ENCODE measurements at regions not wholly inside any gene's neighbourhood (a gene's known extent, or its start where the extent isn't known, plus 50 kb on each side); places are given as distances from the start of the nearest gene placed in this dataset.
A peak's percentile ranks its signal among the peaks of the same experiment; 100 is the strongest.
"Not testable (repeated sequence)": the region's sequence is repeated elsewhere in the genome, so short reads cannot be mapped to it uniquely, and the experiment has no call there.

- TF ChIP-seq CTCF (IDR thresholded peaks at IDR 0.05; ENCODE audit: low read depth, low read length), result no peak
Measured at GRCh38 chr3:189014526-189014925, 157.2 kb upstream of the TPRG1 start.

GRCh38 chr3:189022576-189023466, 148.9 kb upstream of the TPRG1 start:
- DNase-seq (ENCODE audit: low read depth in 2 of 2); H3K4me3 ChIP-seq (replicated peaks in 1 of 2; ENCODE audit: low read depth in 2 of 2, low read length in 2 of 2): not testable (repeated sequence)

More at GRCh38 chr3:189014526-189014925, 157.2 kb upstream of the TPRG1 start:
- DNase-seq (ENCODE audit: low read depth in 2 of 2), result no peak
- no peak overlapping the region for H3K4me3 ChIP-seq (replicated peaks in 1 of 2; ENCODE audit: low read depth in 2 of 2, low read length in 2 of 2)

- no peak for DNase-seq (ENCODE audit: low read depth in 2 of 2)
- H3K4me3 ChIP-seq (replicated peaks in 1 of 2; ENCODE audit: low read depth in 2 of 2, low read length in 2 of 2), result no peak overlapping the region
- TF ChIP-seq CTCF (IDR thresholded peaks at IDR 0.05; ENCODE audit: low read depth, low read length), result no peak
Measured at GRCh38 chr3:189025866-189026265, 145.9 kb upstream of the TPRG1 start.

- no peak for DNase-seq (ENCODE audit: low read depth in 2 of 2)
- TF ChIP-seq CTCF (IDR thresholded peaks at IDR 0.05; ENCODE audit: low read depth, low read length), result no peak
- H3K4me3 ChIP-seq (replicated peaks in 1 of 2; ENCODE audit: low read depth in 2 of 2, low read length in 2 of 2), result no peak overlapping the region
Measured at GRCh38 chr3:189027626-189028155, 144.1 kb upstream of the TPRG1 start.

GRCh38 chr3:189038773-189039745, 132.7 kb upstream of the TPRG1 start:
- DNase-seq (ENCODE audit: low read depth in 2 of 2), result no peak
- no peak overlapping the region for H3K4me3 ChIP-seq (replicated peaks in 1 of 2; ENCODE audit: low read depth in 2 of 2, low read length in 2 of 2)
- no peak for TF ChIP-seq CTCF (IDR thresholded peaks at IDR 0.05; ENCODE audit: low read depth, low read length)

- no peak overlapping the region for H3K4me3 ChIP-seq (replicated peaks in 1 of 2; ENCODE audit: low read depth in 2 of 2, low read length in 2 of 2)
- peak in 1 of 2 donors; percentile 18 for DNase-seq (ENCODE audit: low read depth in 2 of 2)
- no peak for TF ChIP-seq CTCF (IDR thresholded peaks at IDR 0.05; ENCODE audit: low read depth, low read length)
Measured at GRCh38 chr3:189040656-189041335, 131.0 kb upstream of the TPRG1 start.

Measured in cardiac fibroblast (primary cell).